HG03378 (cell line): ENCODE measurements at regions not wholly inside any gene's neighbourhood (a gene's known extent, or its start where the extent isn't known, plus 50 kb on each side); places are given as distances from the start of the nearest gene placed in this dataset.

Source experiments
- ATAC-seq: cut with Tn5 transposase; IDR thresholded peaks from one replicate; pipeline ENCODE4 v1.9.1; 2021; ENCODE audit warnings: mild to moderate bottlenecking, moderate library complexity; ENCODE audit not compliant: unreplicated experiment

DNA sequence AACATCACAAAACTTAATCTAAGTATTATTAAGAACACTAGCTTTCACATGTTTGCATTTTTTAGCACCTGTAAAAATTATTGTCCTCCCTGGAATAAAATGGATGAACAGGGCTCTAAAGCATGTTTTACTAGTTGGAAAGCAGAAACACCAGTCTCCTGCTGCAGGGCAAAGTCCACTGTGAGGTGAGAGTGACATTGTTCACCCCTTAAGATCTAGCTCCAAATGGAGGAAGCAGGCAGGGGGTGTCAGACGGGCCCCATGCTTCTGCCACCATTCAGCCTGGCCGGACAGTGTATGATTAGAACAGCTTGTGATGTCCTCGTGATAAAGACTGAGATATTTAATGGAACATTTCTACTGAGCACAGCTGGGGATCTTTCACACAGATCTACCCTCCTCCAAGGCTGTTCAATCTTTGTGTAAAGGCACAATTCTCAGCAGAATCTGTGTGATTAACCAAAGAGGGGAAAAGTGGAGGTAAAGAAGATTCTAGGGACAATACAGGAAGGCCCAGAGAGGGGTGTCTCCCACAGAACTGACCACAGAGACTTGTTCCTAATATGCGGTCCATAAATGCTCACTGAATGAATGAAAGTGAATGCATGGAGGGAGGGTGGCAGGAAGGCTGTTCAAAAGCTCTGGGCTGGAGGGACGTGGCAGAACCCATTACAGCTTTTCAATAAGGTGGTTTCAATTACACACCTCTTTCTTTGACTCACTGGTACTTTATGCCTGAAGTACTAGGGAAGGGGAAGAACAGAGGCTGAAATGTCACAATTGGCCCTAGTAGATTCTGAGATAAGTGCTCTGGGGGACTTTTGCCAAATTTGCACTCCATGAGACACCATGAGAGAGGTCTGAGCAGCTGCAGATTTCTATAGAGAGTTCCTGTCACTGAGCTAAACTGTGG, 239.1 kb upstream of the ARHGAP20 start:
- peak; percentile 46 for ATAC-seq

- no peak for ATAC-seq
These were observed 235.9 kb upstream of the ARHGAP20 start for GRCh38 chr11:110948112-110948511.

DNA sequence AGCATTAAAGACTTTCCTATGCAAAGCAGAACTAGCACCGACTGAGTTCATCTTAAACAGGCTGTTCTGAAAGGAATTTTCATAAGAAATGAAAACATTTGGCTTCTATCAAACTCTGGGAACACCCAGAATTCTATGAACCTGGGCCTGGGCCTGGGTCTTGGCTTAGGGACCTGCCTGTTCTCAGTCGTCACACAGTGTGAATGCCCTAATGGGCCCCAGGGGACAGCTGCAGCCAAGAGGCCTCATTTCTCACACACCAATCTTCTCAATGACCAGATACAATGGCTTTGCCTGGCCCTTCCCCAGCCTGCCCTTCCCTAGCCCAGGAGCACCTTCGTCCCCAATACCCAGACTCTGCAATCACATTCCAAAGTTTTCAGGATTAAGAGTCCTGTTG, 234.9 kb upstream of the ARHGAP20 start:
- no peak for ATAC-seq

- no peak for ATAC-seq
These were observed 227.2 kb upstream of the ARHGAP20 start for GRCh38 chr11:110939471-110939870.

- no peak for ATAC-seq
These were observed 222.9 kb upstream of the ARHGAP20 start for GRCh38 chr11:110935018-110935640.

DNA sequence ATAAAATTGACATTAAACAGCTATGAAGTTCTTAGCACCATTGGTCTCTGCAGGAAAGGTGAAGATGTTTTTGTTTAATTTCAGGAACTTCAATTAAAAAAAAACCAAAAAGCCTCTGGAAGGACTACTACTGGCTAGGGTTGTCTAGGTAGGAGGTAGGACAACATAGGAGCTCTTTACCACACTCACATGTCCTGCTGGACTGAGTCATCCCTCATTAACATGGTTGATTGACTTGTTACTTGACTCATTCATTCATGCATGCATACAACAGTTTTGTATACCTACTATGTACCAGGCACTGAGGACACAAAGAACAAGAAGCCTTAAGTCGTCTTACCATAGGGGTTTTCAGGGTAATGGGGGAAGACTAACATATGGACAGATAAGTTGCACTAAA, 216.9 kb upstream of the ARHGAP20 start:
- ATAC-seq = no peak

DNA sequence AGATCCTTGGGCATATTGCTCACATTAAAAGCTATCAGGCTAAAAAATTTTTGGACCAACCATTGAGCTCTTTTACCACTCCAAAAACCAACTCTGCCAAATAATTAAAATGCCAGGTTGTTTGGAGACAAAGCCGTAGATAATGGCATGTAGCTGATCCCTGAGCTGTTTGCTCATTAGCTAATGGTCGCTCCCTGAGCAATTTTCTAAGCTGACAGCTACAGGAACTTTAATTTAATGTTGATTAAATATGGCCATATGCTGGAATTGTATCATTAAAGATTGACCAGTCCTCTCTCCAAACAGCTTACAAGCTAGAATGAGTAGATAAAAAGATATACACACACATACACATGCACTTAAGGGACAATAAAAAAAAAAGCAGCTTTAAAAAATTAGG, 216.2 kb upstream of the ARHGAP20 start:
- no peak for ATAC-seq

- ATAC-seq = no peak
These were observed 209.7 kb upstream of the ARHGAP20 start for GRCh38 chr11:110921742-110922521.

DNA sequence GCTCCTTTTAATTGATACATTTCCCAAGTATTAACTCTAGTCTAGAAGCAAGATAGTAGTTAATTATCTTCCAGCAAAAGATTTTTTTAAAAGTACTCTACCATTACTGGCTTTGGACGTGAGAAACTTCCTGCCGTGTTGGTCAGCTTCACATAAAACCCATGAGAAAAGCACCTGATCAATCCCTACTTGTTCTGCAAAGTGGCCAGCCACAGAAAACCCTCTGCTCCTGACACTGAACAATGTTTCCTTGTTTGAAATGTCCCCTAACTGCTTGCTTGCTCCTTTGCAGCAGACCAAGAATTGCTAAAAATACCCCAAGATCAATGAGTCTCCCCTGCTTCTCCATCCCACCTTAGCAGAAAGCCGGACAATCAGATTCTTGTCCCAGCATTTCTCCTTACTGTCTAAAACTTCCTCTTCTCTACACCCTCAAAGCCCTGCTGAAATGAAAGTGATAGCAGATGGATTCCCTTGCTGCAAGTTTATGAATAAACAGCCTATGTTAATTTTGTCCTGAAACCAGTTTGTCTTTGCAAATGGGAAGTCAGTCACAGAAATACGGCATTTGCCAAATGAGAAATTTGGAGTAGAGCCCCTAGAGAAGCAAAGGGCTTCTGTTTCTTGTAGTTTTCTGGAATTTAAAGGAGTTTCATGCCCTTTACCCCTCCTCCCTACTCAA, 207.1 kb upstream of the ARHGAP20 start:
- no peak for ATAC-seq

DNA sequence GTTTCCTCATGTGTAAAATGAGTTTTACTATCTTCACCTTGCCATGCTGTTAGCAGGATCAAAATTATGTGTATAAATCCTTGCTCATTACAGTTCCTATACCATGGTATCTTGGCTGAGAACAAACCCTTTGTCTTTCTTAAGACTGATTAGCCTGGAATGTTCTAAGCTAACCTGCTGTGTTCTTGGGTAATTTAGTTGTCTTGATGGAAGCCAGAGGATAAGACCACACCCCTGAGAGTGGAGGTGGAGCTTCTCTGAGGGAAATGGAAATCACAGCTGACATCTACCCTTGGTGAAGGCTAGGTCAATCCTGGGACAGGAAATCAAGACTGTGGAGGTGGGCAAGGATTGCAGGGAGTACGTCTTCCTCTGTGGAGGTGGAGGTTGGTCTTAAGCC, 206.1 kb upstream of the ARHGAP20 start:
- ATAC-seq = no peak

DNA sequence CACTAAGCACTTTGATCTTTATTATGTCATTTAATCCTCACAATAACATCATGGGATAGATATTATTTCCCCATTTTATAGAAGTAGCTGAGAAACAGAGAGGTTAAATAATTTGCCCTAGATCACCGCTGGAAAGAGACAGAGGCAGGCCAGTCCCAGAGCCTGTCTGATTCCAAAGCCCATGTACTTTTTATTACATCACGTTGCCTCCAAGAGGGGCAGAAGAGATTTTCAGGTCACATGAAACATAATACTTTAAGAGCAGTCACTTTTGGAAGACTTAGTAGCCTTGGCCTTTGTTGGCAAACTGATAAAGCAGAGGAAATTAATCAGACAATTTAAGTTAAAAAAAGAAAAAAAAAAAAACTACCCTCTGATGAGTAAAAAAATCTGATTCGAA, 200.2 kb upstream of the ARHGAP20 start:
- no peak for ATAC-seq

DNA sequence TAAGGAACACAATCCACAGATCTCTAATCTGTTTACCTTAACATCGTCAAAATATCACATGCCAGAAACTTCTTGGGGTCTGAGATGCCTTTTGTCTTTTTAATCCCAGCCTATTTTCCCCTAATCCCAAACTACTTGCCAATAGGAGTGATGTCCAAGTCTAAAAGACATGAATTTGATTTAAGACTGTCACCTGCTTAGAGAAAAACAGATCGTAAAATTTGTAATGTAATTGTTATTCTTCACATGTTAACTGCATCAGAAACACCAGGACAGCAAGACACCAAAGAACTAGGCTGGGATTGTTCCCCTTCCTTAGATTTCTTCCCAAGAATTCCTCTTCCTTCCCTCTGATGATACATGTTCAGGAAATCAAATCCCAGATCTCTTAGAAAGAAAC, 198.1 kb upstream of the ARHGAP20 start:
- ATAC-seq = no peak

GRCh38 chr11:110909336-110909735, 197.1 kb upstream of the ARHGAP20 start:
- no peak for ATAC-seq

DNA sequence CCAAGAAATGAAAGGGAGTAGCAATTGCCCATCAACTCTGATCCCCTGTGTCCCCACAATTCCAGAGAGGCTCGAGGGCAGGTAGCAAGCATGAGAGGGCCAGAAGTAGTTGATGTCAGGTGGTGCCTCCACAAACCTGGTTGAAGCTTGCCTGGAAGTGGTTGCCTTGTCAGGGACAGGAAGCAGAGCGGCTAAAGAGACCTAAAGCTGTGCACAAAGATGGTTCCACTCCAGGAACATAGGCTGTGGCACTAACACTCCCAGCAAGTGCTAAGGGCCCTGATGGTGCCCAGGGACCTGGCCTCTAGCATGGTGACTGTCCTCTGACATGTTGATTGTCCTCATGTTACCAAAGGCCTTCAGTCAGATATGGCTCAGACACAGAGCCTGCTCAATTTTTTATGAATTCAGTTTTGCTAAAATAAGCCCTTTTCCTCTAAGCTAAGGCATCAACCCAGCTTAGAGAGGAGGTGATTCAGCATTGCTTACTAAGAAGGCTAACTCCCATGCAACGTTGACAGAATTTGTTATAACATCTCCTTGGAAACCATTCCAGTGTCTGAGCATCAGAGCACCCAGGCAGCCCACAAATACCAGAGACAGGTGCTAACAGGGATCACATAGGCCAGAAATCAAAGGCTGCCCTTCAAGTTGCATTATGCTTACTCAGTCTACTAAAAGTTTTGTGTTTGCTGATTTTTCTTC, 196.3 kb upstream of the ARHGAP20 start:
- ATAC-seq = no peak

- peak; percentile 55 for ATAC-seq
These were observed 195.4 kb upstream of the ARHGAP20 start for GRCh38 chr11:110907629-110908028.

- no peak for ATAC-seq
These were observed 191.6 kb upstream of the ARHGAP20 start for GRCh38 chr11:110903830-110904229.

GRCh38 chr11:110903378-110903777, 191.1 kb upstream of the ARHGAP20 start:
- ATAC-seq = no peak

GRCh38 chr11:110901441-110901840, 189.2 kb upstream of the ARHGAP20 start:
- no peak for ATAC-seq

GRCh38 chr11:110900426-110900825, 188.2 kb upstream of the ARHGAP20 start:
- ATAC-seq = no peak

DNA sequence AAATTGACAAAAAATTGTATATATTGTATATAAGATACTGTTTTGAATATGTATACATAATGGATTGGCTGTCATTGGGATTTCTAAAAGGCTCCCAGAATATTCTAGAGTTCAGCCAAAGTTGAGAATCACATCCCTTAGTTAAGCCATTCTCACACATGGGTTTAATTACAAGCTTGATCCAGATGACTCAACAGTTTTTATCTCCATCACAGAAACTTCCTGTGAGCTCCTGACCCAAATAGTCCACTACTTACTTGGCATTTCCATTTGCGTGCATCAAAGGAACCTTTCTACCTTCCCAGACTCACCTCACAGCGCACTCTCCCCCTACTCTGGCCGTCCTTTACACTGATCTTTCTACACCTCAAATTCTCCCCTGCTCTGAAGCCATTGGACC, 184.8 kb upstream of the ARHGAP20 start:
- ATAC-seq = no peak
